ENCODE measurements at regions not wholly inside any gene's neighbourhood (a gene's known extent, or its start where the extent isn't known, plus 50 kb on each side); places are given as distances from the start of the nearest gene placed in this dataset.

DNA sequence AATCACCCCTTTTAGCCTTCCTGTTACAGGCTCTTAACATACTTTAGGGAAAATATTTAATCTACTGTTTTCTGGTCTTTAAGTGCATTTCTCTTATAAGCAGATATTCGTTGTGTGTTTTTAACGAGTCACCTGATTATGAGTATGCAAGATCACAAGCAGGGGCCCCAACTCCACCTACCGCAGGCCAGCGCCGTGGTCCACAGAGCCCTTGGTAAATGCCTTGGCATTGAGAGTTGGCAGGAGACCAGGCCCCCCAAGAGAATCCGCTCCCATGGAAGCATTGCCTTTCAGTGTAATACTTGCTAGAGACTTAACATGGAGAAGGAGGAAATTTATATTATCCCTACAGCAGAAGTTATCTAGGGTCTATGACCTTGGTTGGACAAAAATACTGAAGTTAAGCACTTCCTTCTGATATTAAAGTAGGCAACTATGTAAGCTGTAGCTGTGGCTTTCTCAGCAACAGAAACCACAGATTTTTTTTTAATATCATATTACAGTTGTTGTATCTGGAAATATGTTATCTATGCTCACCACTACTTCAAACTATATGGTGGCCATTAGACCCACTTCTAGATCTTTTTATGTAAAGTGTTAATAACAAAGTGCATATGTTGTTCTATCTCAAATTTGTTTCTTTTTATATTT is 241.8 kb upstream of the MGAT5 start:
- Histone ChIP-seq H4K20me1 (ENCODE audit: insufficient read depth) (no peaks in the 10 kb centered on the region), H3K9me3 (no peaks in the 10 kb centered on the region), H3K4me2 (no peak overlapping the region), H3K27me3 (ENCODE audit: insufficient read depth) (no peaks in the 10 kb centered on the region), H2AFZ (ENCODE audit: low read depth) (no peak overlapping the region), H3K79me2 (ENCODE audit: insufficient read depth) (no peaks in the 10 kb centered on the region), H3K4me1 (ENCODE audit: control insufficient read depth in 1 of 2, insufficient read depth in 2 of 2, low read depth in 1 of 2, low read length in 1 of 2) (no peaks in the 10 kb centered on the region), H3K9ac (no peak overlapping the region), H3K27ac (ENCODE audit: low read depth in 2 of 2, low read length in 1 of 2) (no peak overlapping the region), H3K36me3 (replicated peaks in 1 of 2; ENCODE audit: control insufficient read depth in 1 of 2, insufficient read depth in 2 of 2, low read length in 1 of 2) (no peaks in the 10 kb centered on the region), H3F3A (replicated peaks; ENCODE audit: insufficient read depth) (no peaks in the 10 kb centered on the region), H3K4me3 (ENCODE audit: low read depth in 2 of 2, low read length in 1 of 2) (no peak overlapping the region), H3K9me2 (no peaks in the 10 kb centered on the region)
- POLR2A ChIA-PET, result no interaction called here
- 55% methylated on average over 6 of the region's 6 CpGs for WGBS (ENCODE audit: low lambda C conversion rate)
- TF ChIP-seq SIN3A (IDR thresholded peaks at IDR 0.05; ENCODE audit: borderline replicate concordance, low read depth, low read length), result no peak
- no peak for TF ChIP-seq MEF2A (IDR thresholded peaks at IDR 0.05; ENCODE audit: borderline replicate concordance, low read depth)
- TF ChIP-seq MXI1 (IDR thresholded peaks at IDR 0.05; ENCODE audit: low read depth, low read length), result no peak
- no peak for TF ChIP-seq NRF1 (IDR thresholded peaks at IDR 0.05; ENCODE audit: low read depth, low read length)
- TF ChIP-seq EP300 (IDR thresholded peaks at IDR 0.05; ENCODE audit: borderline replicate concordance in 1 of 2, low read depth in 1 of 2, low read length in 1 of 2), result no peak
- TF ChIP-seq FOXM1 (IDR thresholded peaks at IDR 0.05; ENCODE audit: low read depth), result no peak
- TF ChIP-seq, protein P1, sequence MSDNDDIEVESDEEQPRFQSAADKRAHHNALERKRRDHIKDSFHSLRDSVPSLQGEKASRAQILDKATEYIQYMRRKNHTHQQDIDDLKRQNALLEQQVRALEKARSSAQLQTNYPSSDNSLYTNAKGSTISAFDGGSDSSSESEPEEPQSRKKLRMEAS (IDR thresholded peaks at IDR 0.05; ENCODE audit: low read depth), result no peak
- TF ChIP-seq, protein P2, sequence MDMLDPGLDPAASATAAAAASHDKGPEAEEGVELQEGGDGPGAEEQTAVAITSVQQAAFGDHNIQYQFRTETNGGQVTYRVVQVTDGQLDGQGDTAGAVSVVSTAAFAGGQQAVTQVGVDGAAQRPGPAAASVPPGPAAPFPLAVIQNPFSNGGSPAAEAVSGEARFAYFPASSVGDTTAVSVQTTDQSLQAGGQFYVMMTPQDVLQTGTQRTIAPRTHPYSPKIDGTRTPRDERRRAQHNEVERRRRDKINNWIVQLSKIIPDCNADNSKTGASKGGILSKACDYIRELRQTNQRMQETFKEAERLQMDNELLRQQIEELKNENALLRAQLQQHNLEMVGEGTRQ (IDR thresholded peaks at IDR 0.05; ENCODE audit: borderline replicate concordance, low read depth, low read length), result no peak
- TF ChIP-seq FOSL2 (IDR thresholded peaks at IDR 0.05; ENCODE audit: borderline replicate concordance, low read depth), result no peak
- TF ChIP-seq, protein P3, sequence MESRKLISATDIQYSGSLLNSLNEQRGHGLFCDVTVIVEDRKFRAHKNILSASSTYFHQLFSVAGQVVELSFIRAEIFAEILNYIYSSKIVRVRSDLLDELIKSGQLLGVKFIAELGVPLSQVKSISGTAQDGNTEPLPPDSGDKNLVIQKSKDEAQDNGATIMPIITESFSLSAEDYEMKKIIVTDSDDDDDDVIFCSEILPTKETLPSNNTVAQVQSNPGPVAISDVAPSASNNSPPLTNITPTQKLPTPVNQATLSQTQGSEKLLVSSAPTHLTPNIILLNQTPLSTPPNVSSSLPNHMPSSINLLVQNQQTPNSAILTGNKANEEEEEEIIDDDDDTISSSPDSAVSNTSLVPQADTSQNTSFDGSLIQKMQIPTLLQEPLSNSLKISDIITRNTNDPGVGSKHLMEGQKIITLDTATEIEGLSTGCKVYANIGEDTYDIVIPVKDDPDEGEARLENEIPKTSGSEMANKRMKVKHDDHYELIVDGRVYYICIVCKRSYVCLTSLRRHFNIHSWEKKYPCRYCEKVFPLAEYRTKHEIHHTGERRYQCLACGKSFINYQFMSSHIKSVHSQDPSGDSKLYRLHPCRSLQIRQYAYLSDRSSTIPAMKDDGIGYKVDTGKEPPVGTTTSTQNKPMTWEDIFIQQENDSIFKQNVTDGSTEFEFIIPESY (IDR thresholded peaks at IDR 0.05; ENCODE audit: borderline replicate concordance, low read depth), result no peak
- TF ChIP-seq RCOR1 (IDR thresholded peaks at IDR 0.05; ENCODE audit: low read length), result no peak
- TF ChIP-seq RFX5 (IDR thresholded peaks at IDR 0.05; ENCODE audit: low read length), result no peak
- no peak for TF ChIP-seq CHD2 (IDR thresholded peaks at IDR 0.05; ENCODE audit: low read length, partially characterized antibody)
- TF ChIP-seq TEAD4 (IDR thresholded peaks at IDR 0.05; ENCODE audit: borderline replicate concordance, insufficient read depth), result no peak
- CTCF ChIA-PET, result no interaction called here
- no peak for DNase-seq
